B cell (primary cell): ENCODE measurements at regions not wholly inside any gene's neighbourhood (a gene's known extent, or its start where the extent isn't known, plus 50 kb on each side); places are given as distances from the start of the nearest gene placed in this dataset.

Experiments used
- ATAC-seq: fragments of 200-7000 bp; cut with Tn5 transposase; one replicate; pipeline ENCODE4 v1.10.0; 2021; ENCODE audit warnings: low read depth, mild to moderate bottlenecking, moderate number of reproducible peaks, moderate library complexity
- CTCF ChIA-PET: fragments of 350-600 bp; sonication (Branson Sonifier 250); formaldehyde crosslinking; loops from one replicate; lab custom pipeline; 2021; ENCODE audit warnings: antibody characterized with exemption, inconsistent platforms; lab: Charles Lee
- POLR2A ChIA-PET: fragments of 350-600 bp; sonication (Branson Sonifier 250); formaldehyde crosslinking; loops from one replicate; lab custom pipeline; 2021; ENCODE audit warnings: antibody characterized with exemption; lab: Charles Lee
- DNase-seq: peaks from one replicate; pipeline ENCODE4 v3.0.0; 2013
- H2AFZ ChIP-seq: 2 replicates; pipeline ENCODE4 v1.6.1; 2012; ENCODE audit warnings: mild to moderate bottlenecking, low read depth, low read length; ENCODE audit not compliant: insufficient read depth, poor library complexity, severe bottlenecking
- H3K27ac ChIP-seq, 2 donors: 1 replicate in 1 of 2; 2 replicates in 1 of 2; pipeline ENCODE4 v1.5.1; 2012 to 2013; ENCODE audit warnings: low read length in 2 of 2, mild to moderate bottlenecking in 2 of 2, moderate library complexity in 1 of 2
- H3K27me3 ChIP-seq, 4 experiments: fragments of 200-600 bp in 1 of 4; sonication (generic) in 1 of 4; replicated peaks in 1 of 4; 1 replicate in 2 of 4; 2 replicates in 2 of 4; pipeline versions ENCODE4 v1.6.1 to v1.7.0; 2013 to 2016; ENCODE audit warnings: low read length in 3 of 4, mild to moderate bottlenecking in 2 of 4, mixed read lengths in 1 of 4, moderate library complexity in 1 of 4; ENCODE audit not compliant: insufficient read depth in 4 of 4, control insufficient read depth in 3 of 4; ENCODE audit errors: control extremely low read depth in 1 of 4
- H3K36me3 ChIP-seq, 2 experiments: replicated peaks in 1 of 2; 1 replicate in 1 of 2; 2 replicates in 1 of 2; pipeline versions ENCODE4 v1.6.1 to v1.7.1; 2013; ENCODE audit warnings: low read length in 1 of 2; ENCODE audit not compliant: insufficient read depth in 2 of 2, control insufficient read depth in 1 of 2; ENCODE audit errors: control extremely low read depth in 1 of 2, extremely low read depth in 1 of 2
- H3K4me1 ChIP-seq, 2 donors: fragments of 200-600 bp in 1 of 2; sonication (generic) in 1 of 2; 1 replicate in 1 of 2; 2 replicates in 1 of 2; pipeline versions ENCODE4 v1.5.1 to v1.6.1; 2013 to 2017; ENCODE audit warnings: low read length in 2 of 2; ENCODE audit not compliant: control insufficient read depth in 2 of 2, insufficient read depth in 2 of 2
- H3K4me2 ChIP-seq: replicated peaks from 2 replicates; pipeline ENCODE3; 2012; ENCODE audit warnings: mild to moderate bottlenecking, low read depth, low read length; ENCODE audit not compliant: poor library complexity, severe bottlenecking
- H3K4me3 ChIP-seq, 5 experiments: fragments of 200-600 bp in 1 of 5; sonication (generic) in 1 of 5; 1 replicate in 3 of 5; 2 replicates in 2 of 5; pipeline versions ENCODE4 v1.5.1 to v1.7.0; 2011 to 2016; ENCODE audit warnings: low read length in 4 of 5, mild to moderate bottlenecking in 4 of 5, low read depth in 2 of 5, control low read depth in 1 of 5, moderate library complexity in 1 of 5; ENCODE audit not compliant: insufficient read depth in 1 of 5; ENCODE audit errors: control extremely low read depth in 1 of 5, extremely low read depth in 1 of 5
- H3K79me2 ChIP-seq: fragments of 200-600 bp; sonication (generic); one replicate; pipeline ENCODE4 v1.6.0; 2016; ENCODE audit warnings: low read length; ENCODE audit not compliant: control insufficient read depth, insufficient read depth
- H3K9ac ChIP-seq: fragments of 200-600 bp; sonication (generic); 2 replicates; pipeline ENCODE4 v1.6.1; 2017; ENCODE audit warnings: mild to moderate bottlenecking, low read length, moderate library complexity
- H3K9me3 ChIP-seq, 3 donors: one replicate each; pipeline versions ENCODE4 v1.6.1 to v1.7.1; 2013; ENCODE audit warnings: low read length in 2 of 3; ENCODE audit not compliant: control insufficient read depth in 2 of 3, insufficient read depth in 1 of 3; ENCODE audit errors: control extremely low read depth in 1 of 3
- H4K20me1 ChIP-seq: 2 replicates; pipeline ENCODE4 v1.6.0; 2012; ENCODE audit warnings: mild to moderate bottlenecking, low read length; ENCODE audit not compliant: insufficient read depth, control insufficient read depth, poor library complexity, severe bottlenecking
- H3K27ac Mint-ChIP-seq: one replicate; pipeline ENCODE4 v1.8.0; 2021; ENCODE audit warnings: mixed read lengths
- H3K27me3 Mint-ChIP-seq: one replicate; pipeline ENCODE4 v1.8.0; 2021; ENCODE audit warnings: mixed read lengths
- H3K4me1 Mint-ChIP-seq: one replicate; pipeline ENCODE4 v1.8.0; 2021; ENCODE audit warnings: mixed read lengths
- H3K4me3 Mint-ChIP-seq: one replicate; pipeline ENCODE4 v1.8.0; 2021; ENCODE audit warnings: mixed read lengths
- H3K9me3 Mint-ChIP-seq: one replicate; pipeline ENCODE4 v1.8.0; 2022; ENCODE audit warnings: mixed read lengths; ENCODE audit not compliant: insufficient read depth
- EZH2 ChIP-seq: IDR thresholded peaks from 2 replicates; pipeline ENCODE4 v1.6.1; 2012; ENCODE audit warnings: borderline replicate concordance, low read depth, mild to moderate bottlenecking, moderate library complexity, low read length; ENCODE audit not compliant: insufficient read depth, poor library complexity, severe bottlenecking
- WGBS: methylation state at CpG from one replicate; pipeline ENCODE4 v1.1.5; 2013; ENCODE audit warnings: missing lambda C conversion rate; ENCODE audit not compliant: insufficient coverage; 5-methylcytosine and 5-hydroxymethylcytosine counted together
- intact Hi-C: fragments of 100-400 bp; cut with micrococcal nuclease; formaldehyde crosslinking; loops from one replicate; pipeline ENCODE4 v1.10.0; 2022
- TF ChIP-seq, protein P1 (sequence below): fragments of 200-600 bp; IDR thresholded peaks from one replicate; pipeline ENCODE4 v1.8.0; 2022; ENCODE audit warnings: antibody characterized with exemption, mild to moderate bottlenecking

DNA sequence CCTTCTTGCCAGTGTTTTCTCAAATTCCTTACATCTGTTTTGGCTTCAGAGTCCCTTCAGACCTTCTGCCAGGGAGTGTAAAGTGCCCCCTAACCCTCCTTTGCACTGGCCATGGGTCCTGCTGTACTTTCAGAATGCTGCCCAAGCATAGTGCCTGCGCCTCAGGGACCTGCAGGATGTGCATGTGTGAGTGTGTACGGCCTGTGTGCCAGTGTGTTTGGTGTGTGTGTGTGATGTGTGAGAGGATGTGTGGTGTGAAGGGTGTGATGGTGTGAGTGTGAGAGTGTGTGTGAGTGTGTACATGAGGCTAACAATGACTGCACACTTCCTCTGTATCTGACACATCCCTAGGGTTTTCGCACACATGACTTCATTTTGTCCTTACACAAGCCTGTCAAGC, 265.8 kb upstream of the RAB4A start:
- H3K27ac Mint-ChIP-seq = no peak overlapping the region

GRCh38 chr1:229005556-229005955, 265.4 kb upstream of the RAB4A start:
- H3K4me1 ChIP-seq = no peaks in the 10 kb centered on the region
- H3K36me3 ChIP-seq = no peaks in the 10 kb centered on the region
- POLR2A ChIA-PET = no interaction called here
- CTCF ChIA-PET = no interaction called here
- no peaks in the 10 kb centered on the region for H4K20me1 ChIP-seq
- DNase-seq (no peak), ATAC-seq (no peak)
- no peak overlapping the region for H3K9ac ChIP-seq
- intact Hi-C loops = no loop called here
- TF ChIP-seq, protein P1, sequence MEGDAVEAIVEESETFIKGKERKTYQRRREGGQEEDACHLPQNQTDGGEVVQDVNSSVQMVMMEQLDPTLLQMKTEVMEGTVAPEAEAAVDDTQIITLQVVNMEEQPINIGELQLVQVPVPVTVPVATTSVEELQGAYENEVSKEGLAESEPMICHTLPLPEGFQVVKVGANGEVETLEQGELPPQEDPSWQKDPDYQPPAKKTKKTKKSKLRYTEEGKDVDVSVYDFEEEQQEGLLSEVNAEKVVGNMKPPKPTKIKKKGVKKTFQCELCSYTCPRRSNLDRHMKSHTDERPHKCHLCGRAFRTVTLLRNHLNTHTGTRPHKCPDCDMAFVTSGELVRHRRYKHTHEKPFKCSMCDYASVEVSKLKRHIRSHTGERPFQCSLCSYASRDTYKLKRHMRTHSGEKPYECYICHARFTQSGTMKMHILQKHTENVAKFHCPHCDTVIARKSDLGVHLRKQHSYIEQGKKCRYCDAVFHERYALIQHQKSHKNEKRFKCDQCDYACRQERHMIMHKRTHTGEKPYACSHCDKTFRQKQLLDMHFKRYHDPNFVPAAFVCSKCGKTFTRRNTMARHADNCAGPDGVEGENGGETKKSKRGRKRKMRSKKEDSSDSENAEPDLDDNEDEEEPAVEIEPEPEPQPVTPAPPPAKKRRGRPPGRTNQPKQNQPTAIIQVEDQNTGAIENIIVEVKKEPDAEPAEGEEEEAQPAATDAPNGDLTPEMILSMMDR = no peak
- no peak for TF ChIP-seq EZH2
- H2AFZ ChIP-seq = no peak overlapping the region
- no peak overlapping the region for H3K4me2 ChIP-seq
- WGBS = no CpG with 5 or more reads among the region's 7 CpGs
- Mint-ChIP-seq H3K27ac (no peak overlapping the region), H3K27me3 (peaks cover 20% of the 10 kb centered on the region), H3K9me3 (no peaks in the 10 kb centered on the region), H3K4me1 (no peaks in the 10 kb centered on the region), H3K4me3 (no peak overlapping the region)
- peaks cover 0 to under 1% (median 0%) of the 10 kb centered on the region in 3 donors for H3K9me3 ChIP-seq
- H3K4me3 ChIP-seq = no peak overlapping the region
- no peak overlapping the region for H3K27ac ChIP-seq
- no peaks in the 10 kb centered on the region for H3K79me2 ChIP-seq
- no peaks in the 10 kb centered on the region for H3K27me3 ChIP-seq

More for the DNA sequence above, 265.8 kb upstream of the RAB4A start:
- H2AFZ ChIP-seq = no peak overlapping the region
- no peaks in the 10 kb centered on the region for H3K36me3 ChIP-seq
- H3K79me2 ChIP-seq = no peaks in the 10 kb centered on the region
- TF ChIP-seq EZH2 = no peak
- TF ChIP-seq, protein P1 = no peak
- H3K4me1 ChIP-seq = no peaks in the 10 kb centered on the region
- ChIA-PET POLR2A (no interaction called here), CTCF (no interaction called here)
- Mint-ChIP-seq H3K9me3 (no peaks in the 10 kb centered on the region), H3K4me3 (no peak overlapping the region), H3K4me1 (no peaks in the 10 kb centered on the region), H3K27me3 (peaks cover 21% of the 10 kb centered on the region)
- 92% methylated on average over 2 of the region's 3 CpGs for WGBS
- H3K9ac ChIP-seq = no peak overlapping the region
- H3K9me3 ChIP-seq = peaks cover 0 to 3% (median 0%) of the 10 kb centered on the region in 3 donors
- intact Hi-C loops = no loop called here
- no peak overlapping the region for H3K4me2 ChIP-seq
- no peaks in the 10 kb centered on the region for H3K27me3 ChIP-seq
- ATAC-seq (no peak), DNase-seq (no peak)
- H3K27ac ChIP-seq = no peak overlapping the region
- no peaks in the 10 kb centered on the region for H4K20me1 ChIP-seq
- H3K4me3 ChIP-seq = no peak overlapping the region
